Upper lobe of right lung (tissue), 1 donor: ENCODE measurements at regions not wholly inside any gene's neighbourhood (a gene's known extent, or its start where the extent isn't known, plus 50 kb on each side); places are given as distances from the start of the nearest gene placed in this dataset.

Experiments used
- ATAC-seq: fragments of 200-7000 bp; cut with Tn5 transposase; one replicate; pipeline ENCODE4 v1.9.1; 2020; ENCODE audit warnings: mild to moderate bottlenecking, moderate library complexity
- DNase-seq: peaks from one replicate; pipeline ENCODE4 v3.0.0-alpha.2; 2020
- H3K27ac ChIP-seq: fragments of 200-600 bp; one replicate; pipeline ENCODE4 v1.8.0; 2022
- H3K27me3 ChIP-seq: fragments of 200-600 bp; one replicate; pipeline ENCODE4 v1.8.0; 2022; ENCODE audit warnings: mild to moderate bottlenecking
- H3K36me3 ChIP-seq: fragments of 200-600 bp; one replicate; pipeline ENCODE4 v1.8.0; 2022
- H3K4me1 ChIP-seq: fragments of 200-600 bp; one replicate; pipeline ENCODE4 v1.8.0; 2022
- H3K4me3 ChIP-seq: fragments of 200-600 bp; one replicate; pipeline ENCODE4 v1.8.0; 2022; ENCODE audit warnings: mild to moderate bottlenecking
- H3K9me3 ChIP-seq: fragments of 200-600 bp; one replicate; pipeline ENCODE4 v1.8.0; 2022
- CTCF ChIP-seq: fragments of 200-600 bp; IDR thresholded peaks from one replicate; pipeline ENCODE4 v1.8.0; 2022; ENCODE audit warnings: antibody characterized with exemption
- intact Hi-C: fragments of 100-400 bp; cut with DNase I; formaldehyde crosslinking; loops from one replicate; pipeline ENCODE4 v1.11.0; 2022
- donor health status: DM: no; HTN: yes; CAD: no; lungs with severe emphysema.

- no peak overlapping the region for H3K27ac ChIP-seq
- no peaks in the 10 kb centered on the region for H3K4me1 ChIP-seq
- no peaks in the 10 kb centered on the region for H3K9me3 ChIP-seq
- no peak for ATAC-seq
- no peaks in the 10 kb centered on the region for H3K27me3 ChIP-seq
- H3K4me3 ChIP-seq: no peak overlapping the region
- no peak for TF ChIP-seq CTCF
- intact Hi-C loops: no loop called here
- DNase-seq: no peak
- H3K36me3 ChIP-seq: no peaks in the 10 kb centered on the region
Observed at GRCh38 chr7:124088590-124088989, 55.7 kb upstream of the TMEM229A start.

GRCh38 chr7:124086843-124087242, 54.0 kb upstream of the TMEM229A start:
- H3K9me3 ChIP-seq: no peaks in the 10 kb centered on the region
- H3K27ac ChIP-seq: no peak overlapping the region
- no peak for TF ChIP-seq CTCF
- no peaks in the 10 kb centered on the region for H3K36me3 ChIP-seq
- ATAC-seq (no peak), DNase-seq (no peak)
- no peaks in the 10 kb centered on the region for H3K27me3 ChIP-seq
- H3K4me3 ChIP-seq: no peak overlapping the region
- intact Hi-C loops: no loop called here
- H3K4me1 ChIP-seq: no peaks in the 10 kb centered on the region

- DNase-seq (no peak), ATAC-seq (no peak)
- no peaks in the 10 kb centered on the region for H3K9me3 ChIP-seq
- H3K4me1 ChIP-seq: no peaks in the 10 kb centered on the region
- TF ChIP-seq CTCF: no peak
- no peaks in the 10 kb centered on the region for H3K36me3 ChIP-seq
- intact Hi-C loops: no loop called here
- H3K4me3 ChIP-seq: no peak overlapping the region
- no peaks in the 10 kb centered on the region for H3K27me3 ChIP-seq
- H3K27ac ChIP-seq: no peak overlapping the region
Observed at GRCh38 chr7:124085179-124085578, 52.3 kb upstream of the TMEM229A start.

GRCh38 chr7:124084024-124084423, 51.2 kb upstream of the TMEM229A start:
- H3K4me1 ChIP-seq: no peaks in the 10 kb centered on the region
- H3K36me3 ChIP-seq: no peaks in the 10 kb centered on the region
- no peaks in the 10 kb centered on the region for H3K9me3 ChIP-seq
- DNase-seq (no peak), ATAC-seq (no peak)
- no peak overlapping the region for H3K27ac ChIP-seq
- intact Hi-C loops: no loop called here
- H3K27me3 ChIP-seq: no peaks in the 10 kb centered on the region
- no peak overlapping the region for H3K4me3 ChIP-seq
- no peak for TF ChIP-seq CTCF
